ENCODE measurements at regions not wholly inside any gene's neighbourhood (a gene's known extent, or its start where the extent isn't known, plus 50 kb on each side); places are given as distances from the start of the nearest gene placed in this dataset.

GRCh38 chr15:93479715-93480114 lies 390.7 kb upstream of the RGMA start:
- Histone ChIP-seq H3K9ac (no peak overlapping the region), H4K20me1 (no peaks in the 10 kb centered on the region), H3K4me2 (no peak overlapping the region), H3K36me3 (no peaks in the 10 kb centered on the region), H3K27me3 (no peaks in the 10 kb centered on the region), H3K9me3 (no peaks in the 10 kb centered on the region), H3K4me3 (no peak overlapping the region), H3K27ac (no peak overlapping the region), H3K4me1 (no peaks in the 10 kb centered on the region)
- TF ChIP-seq Cebpa-rat (IDR thresholded peaks at IDR 0.05), result no peak

GRCh38 chr15:93478947-93479346 lies 389.9 kb upstream of the RGMA start:
- no peak for TF ChIP-seq Cebpa-rat (IDR thresholded peaks at IDR 0.05)
- Histone ChIP-seq H3K4me2 (no peak overlapping the region), H3K27ac (no peak overlapping the region), H3K27me3 (no peaks in the 10 kb centered on the region), H3K4me3 (no peak overlapping the region), H4K20me1 (no peaks in the 10 kb centered on the region), H3K36me3 (no peaks in the 10 kb centered on the region), H3K9ac (no peak overlapping the region), H3K4me1 (no peaks in the 10 kb centered on the region), H3K9me3 (no peaks in the 10 kb centered on the region)

GRCh38 chr15:93477721-93478120 lies 388.7 kb upstream of the RGMA start:
- H3K4me1 ChIP-seq, result no peaks in the 10 kb centered on the region
- H3K9me3 ChIP-seq, result no peaks in the 10 kb centered on the region
- H3K27ac ChIP-seq, result no peak overlapping the region
- no peak for TF ChIP-seq Cebpa-rat (IDR thresholded peaks at IDR 0.05)
- no peaks in the 10 kb centered on the region for H4K20me1 ChIP-seq
- no peak overlapping the region for H3K4me2 ChIP-seq
- no peak overlapping the region for H3K4me3 ChIP-seq
- H3K36me3 ChIP-seq, result no peaks in the 10 kb centered on the region
- no peak overlapping the region for H3K9ac ChIP-seq
- H3K27me3 ChIP-seq, result no peaks in the 10 kb centered on the region

- Histone ChIP-seq H3K4me1 (no peaks in the 10 kb centered on the region), H3K4me3 (no peak overlapping the region), H3K27ac (no peak overlapping the region), H3K4me2 (no peak overlapping the region), H3K36me3 (no peaks in the 10 kb centered on the region), H3K9me3 (no peaks in the 10 kb centered on the region), H3K9ac (no peak overlapping the region), H3K27me3 (no peaks in the 10 kb centered on the region), H4K20me1 (no peaks in the 10 kb centered on the region)
- no peak for TF ChIP-seq Cebpa-rat (IDR thresholded peaks at IDR 0.05)
Measured at GRCh38 chr15:93477188-93477587, 388.2 kb upstream of the RGMA start.

- Histone ChIP-seq H3K4me1 (no peaks in the 10 kb centered on the region), H4K20me1 (no peaks in the 10 kb centered on the region), H3K27me3 (no peaks in the 10 kb centered on the region), H3K9me3 (no peaks in the 10 kb centered on the region), H3K4me2 (no peak overlapping the region), H3K36me3 (no peaks in the 10 kb centered on the region), H3K27ac (no peak overlapping the region), H3K9ac (no peak overlapping the region), H3K4me3 (no peak overlapping the region)
- TF ChIP-seq Cebpa-rat (IDR thresholded peaks at IDR 0.05), result no peak
Measured at GRCh38 chr15:93476491-93477177, 387.6 kb upstream of the RGMA start.

- Histone ChIP-seq H3K4me1 (no peaks in the 10 kb centered on the region), H4K20me1 (no peaks in the 10 kb centered on the region), H3K9ac (no peak overlapping the region), H3K4me2 (no peak overlapping the region), H3K36me3 (no peaks in the 10 kb centered on the region), H3K9me3 (no peaks in the 10 kb centered on the region), H3K27me3 (no peaks in the 10 kb centered on the region), H3K4me3 (no peak overlapping the region), H3K27ac (no peak overlapping the region)
- no peak for TF ChIP-seq Cebpa-rat (IDR thresholded peaks at IDR 0.05)
Measured at GRCh38 chr15:93474728-93475127, 385.7 kb upstream of the RGMA start.

- Histone ChIP-seq H3K9me3 (no peaks in the 10 kb centered on the region), H3K27ac (no peak overlapping the region), H4K20me1 (no peaks in the 10 kb centered on the region), H3K4me1 (peaks cover 7% of the 10 kb centered on the region; the same call in 1 of the 2 replicates), H3K9ac (no peak overlapping the region), H3K36me3 (no peaks in the 10 kb centered on the region), H3K27me3 (no peaks in the 10 kb centered on the region), H3K4me3 (no peak overlapping the region), H3K4me2 (no peak overlapping the region)
- TF ChIP-seq Cebpa-rat (IDR thresholded peaks at IDR 0.05), result no peak
Measured at GRCh38 chr15:93469994-93470393, 381.0 kb upstream of the RGMA start.

- H4K20me1 ChIP-seq, result no peaks in the 10 kb centered on the region
- H3K9ac ChIP-seq, result no peak overlapping the region
- H3K27ac ChIP-seq, result no peak overlapping the region
- H3K36me3 ChIP-seq, result no peaks in the 10 kb centered on the region
- peaks cover 7% of the 10 kb centered on the region; the same call in 1 of the 2 replicates for H3K4me1 ChIP-seq
- no peaks in the 10 kb centered on the region for H3K27me3 ChIP-seq
- no peak overlapping the region for H3K4me3 ChIP-seq
- H3K4me2 ChIP-seq, result peak overlapping the region; percentile 22; the same call in 1 of the 2 replicates
- no peak for TF ChIP-seq Cebpa-rat (IDR thresholded peaks at IDR 0.05)
- H3K9me3 ChIP-seq, result no peaks in the 10 kb centered on the region
Measured at GRCh38 chr15:93467337-93467736, 378.3 kb upstream of the RGMA start.

- Histone ChIP-seq H3K4me2 (no peak overlapping the region), H3K4me1 (peaks cover 7% of the 10 kb centered on the region; the same call in 1 of the 2 replicates), H4K20me1 (no peaks in the 10 kb centered on the region), H3K36me3 (no peaks in the 10 kb centered on the region), H3K9me3 (no peaks in the 10 kb centered on the region), H3K4me3 (no peak overlapping the region), H3K9ac (no peak overlapping the region), H3K27me3 (no peaks in the 10 kb centered on the region), H3K27ac (no peak overlapping the region)
- TF ChIP-seq Cebpa-rat (IDR thresholded peaks at IDR 0.05), result no peak
Measured at GRCh38 chr15:93466380-93466779, 377.4 kb upstream of the RGMA start.

- no peak overlapping the region for H3K4me3 ChIP-seq
- H3K27ac ChIP-seq, result no peak overlapping the region
- no peaks in the 10 kb centered on the region for H3K36me3 ChIP-seq
- H3K4me1 ChIP-seq, result peaks cover 11% of the 10 kb centered on the region; the same call in 1 of the 2 replicates
- TF ChIP-seq Cebpa-rat (IDR thresholded peaks at IDR 0.05), result no peak
- H3K9ac ChIP-seq, result no peak overlapping the region
- no peaks in the 10 kb centered on the region for H3K27me3 ChIP-seq
- no peak overlapping the region for H3K4me2 ChIP-seq
- no peaks in the 10 kb centered on the region for H3K9me3 ChIP-seq
- H4K20me1 ChIP-seq, result no peaks in the 10 kb centered on the region
Measured at GRCh38 chr15:93462690-93463089, 373.7 kb upstream of the RGMA start.

GRCh38 chr15:93460717-93461116 lies 371.7 kb upstream of the RGMA start:
- H3K4me1 ChIP-seq, result 0 out of 2 replicates have a peak, but pooled peaks cover 5% of the 10 kb centered on the region
- H3K27me3 ChIP-seq, result no peaks in the 10 kb centered on the region
- H3K27ac ChIP-seq, result no peak overlapping the region
- TF ChIP-seq Cebpa-rat (IDR thresholded peaks at IDR 0.05), result no peak
- H3K9ac ChIP-seq, result no peak overlapping the region
- H3K36me3 ChIP-seq, result no peaks in the 10 kb centered on the region
- no peak overlapping the region for H3K4me3 ChIP-seq
- no peaks in the 10 kb centered on the region for H3K9me3 ChIP-seq
- no peaks in the 10 kb centered on the region for H4K20me1 ChIP-seq
- H3K4me2 ChIP-seq, result no peak overlapping the region
